Gastroesophageal sphincter (tissue), 4 donors: ENCODE measurements at regions not wholly inside any gene's neighbourhood (a gene's known extent, or its start where the extent isn't known, plus 50 kb on each side); places are given as distances from the start of the nearest gene placed in this dataset.

ENCODE experiments used
- ATAC-seq: fragments of 150-250 bp; one replicate; pipeline ENCODE4 v1.9.1; 2016; ENCODE audit warnings: mild to moderate bottlenecking, moderate library complexity
- H3K27ac ChIP-seq, 4 donors: fragments of 200-600 bp; sonication (generic) in 3 of 4; 1 replicate in 3 of 4; 2 replicates in 1 of 4; pipeline ENCODE4 v1.5.1; 2016 to 2019
- H3K27me3 ChIP-seq: fragments of 200-600 bp; sonication (generic); one replicate; pipeline ENCODE4 v1.5.1; 2019
- H3K36me3 ChIP-seq, 2 donors: fragments of 200-600 bp; sonication (generic); one replicate each; pipeline ENCODE4 v1.5.1; 2019; ENCODE audit warnings: control low read depth in 1 of 2
- H3K4me1 ChIP-seq, 3 donors: fragments of 200-600 bp; sonication (generic); 1 replicate in 2 of 3; 2 replicates in 1 of 3; pipeline ENCODE4 v1.5.1; 2016 to 2019; ENCODE audit warnings: control low read depth in 2 of 3
- H3K4me3 ChIP-seq, 2 donors: fragments of 200-600 bp; sonication (generic); one replicate each; pipeline ENCODE4 v1.5.1; 2019; ENCODE audit warnings: mild to moderate bottlenecking in 1 of 2, moderate library complexity in 1 of 2
- H3K9me3 ChIP-seq, 3 donors: fragments of 200-600 bp; sonication (generic); one replicate each; pipeline ENCODE4 v1.5.1; 2017 to 2019; ENCODE audit warnings: control low read depth in 2 of 3
- EP300 ChIP-seq: sonication (generic); formaldehyde crosslinking; IDR thresholded peaks from one replicate; pipeline ENCODE4 v1.6.1; 2017; ENCODE audit warnings: antibody characterized with exemption, mild to moderate bottlenecking
- POLR2A ChIP-seq, 2 donors: fragments of 450-650 bp; IDR thresholded peaks; one replicate each; pipeline ENCODE4 v1.6.1; 2017; ENCODE audit warnings: antibody characterized with exemption in 2 of 2, mild to moderate bottlenecking in 2 of 2, moderate library complexity in 1 of 2
- POLR2AphosphoS5 ChIP-seq: sonication (generic); formaldehyde crosslinking; IDR thresholded peaks from one replicate; pipeline ENCODE4 v1.6.1; 2017; ENCODE audit warnings: antibody characterized with exemption
- WGBS, 2 donors: methylation state at CpG; one replicate each; pipeline ENCODE4 v1.1.5; 2018; ENCODE audit warnings: low coverage in 1 of 2; 5-methylcytosine and 5-hydroxymethylcytosine counted together
- small RNA-seq, 4 donors: library from RNA; depleted of rRNA; stranded (forward); fragments of <200 nt; gene quantifications; one replicate each; pipeline ENCODE3, GENCODE V24; 2016
- TF ChIP-seq, protein P1 (sequence below), 4 experiments: fragments of 200-600 bp in 2 of 4; fragments of 450-650 bp in 2 of 4; sonication (generic) in 1 of 4; IDR thresholded peaks; one replicate each; pipeline ENCODE4 v1.5.1; 2017 to 2019; ENCODE audit warnings: antibody characterized with exemption in 4 of 4, mild to moderate bottlenecking in 2 of 4, moderate library complexity in 2 of 4

DNA sequence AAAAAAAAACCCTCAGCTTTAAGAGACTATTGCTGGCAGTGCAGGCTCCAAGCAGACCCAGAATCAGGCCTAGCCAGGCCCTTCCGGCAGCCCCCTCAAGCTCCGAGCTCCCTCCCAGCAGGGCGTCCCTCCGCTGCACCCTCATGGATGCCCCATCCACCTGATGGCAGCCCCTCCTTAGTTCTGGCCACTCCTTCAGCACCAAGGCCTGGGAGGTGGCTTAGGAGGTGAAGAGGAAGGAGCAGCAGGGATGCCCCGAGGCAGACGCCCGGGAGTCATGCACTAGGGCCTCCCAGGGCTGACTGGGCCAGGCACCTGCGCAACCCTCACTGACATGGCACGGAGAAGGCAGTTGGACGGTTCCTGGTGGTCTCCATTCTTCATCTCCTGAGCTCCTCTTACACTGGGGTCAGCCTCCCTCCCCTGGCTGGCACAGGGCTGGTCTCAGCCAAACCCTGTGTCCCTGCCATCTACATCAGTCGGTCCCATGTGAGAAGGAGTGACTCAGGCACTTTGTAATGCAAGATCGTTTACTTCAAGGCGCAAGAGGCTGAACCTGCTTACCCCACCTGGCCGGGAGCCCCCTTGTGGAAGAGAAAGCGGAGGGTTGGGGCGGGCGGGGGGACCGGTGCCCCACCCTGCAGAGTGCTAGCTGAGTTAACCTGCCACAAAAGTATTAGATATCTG, 53.5 kb upstream of the ID2 start:
- ATAC-seq = no peak
- TF ChIP-seq EP300 (no peak), POLR2A (IDR thresholded peaks at IDR 0.05) (no peak)
- Histone ChIP-seq H3K27me3 (no peaks in the 10 kb centered on the region), H3K9me3 (no peaks in the 10 kb centered on the region), H3K4me1 (no peaks in the 10 kb centered on the region), H3K36me3 (no peaks in the 10 kb centered on the region), H3K4me3 (no peak overlapping the region), H3K27ac (no peak overlapping the region)
- 82% methylated on average over 9 of the region's 18 CpGs; no CpG with 5 or more reads in 1 of the 2 donors for WGBS, 2 donors

- WGBS, 2 donors = 87% methylated on average over 3 of the region's 6 CpGs; no CpG with 5 or more reads in 1 of the 2 donors
- Histone ChIP-seq H3K27ac (no peak overlapping the region), H3K27me3 (no peaks in the 10 kb centered on the region), H3K4me3 (no peak overlapping the region), H3K9me3 (no peaks in the 10 kb centered on the region), H3K4me1 (no peaks in the 10 kb centered on the region), H3K36me3 (no peaks in the 10 kb centered on the region)
- ATAC-seq = no peak
- TF ChIP-seq, protein P1, sequence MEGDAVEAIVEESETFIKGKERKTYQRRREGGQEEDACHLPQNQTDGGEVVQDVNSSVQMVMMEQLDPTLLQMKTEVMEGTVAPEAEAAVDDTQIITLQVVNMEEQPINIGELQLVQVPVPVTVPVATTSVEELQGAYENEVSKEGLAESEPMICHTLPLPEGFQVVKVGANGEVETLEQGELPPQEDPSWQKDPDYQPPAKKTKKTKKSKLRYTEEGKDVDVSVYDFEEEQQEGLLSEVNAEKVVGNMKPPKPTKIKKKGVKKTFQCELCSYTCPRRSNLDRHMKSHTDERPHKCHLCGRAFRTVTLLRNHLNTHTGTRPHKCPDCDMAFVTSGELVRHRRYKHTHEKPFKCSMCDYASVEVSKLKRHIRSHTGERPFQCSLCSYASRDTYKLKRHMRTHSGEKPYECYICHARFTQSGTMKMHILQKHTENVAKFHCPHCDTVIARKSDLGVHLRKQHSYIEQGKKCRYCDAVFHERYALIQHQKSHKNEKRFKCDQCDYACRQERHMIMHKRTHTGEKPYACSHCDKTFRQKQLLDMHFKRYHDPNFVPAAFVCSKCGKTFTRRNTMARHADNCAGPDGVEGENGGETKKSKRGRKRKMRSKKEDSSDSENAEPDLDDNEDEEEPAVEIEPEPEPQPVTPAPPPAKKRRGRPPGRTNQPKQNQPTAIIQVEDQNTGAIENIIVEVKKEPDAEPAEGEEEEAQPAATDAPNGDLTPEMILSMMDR (IDR thresholded peaks at IDR 0.05) = no peak
Observed at GRCh38 chr2:8628866-8629209, 53.0 kb upstream of the ID2 start.

- Histone ChIP-seq H3K9me3 (no peaks in the 10 kb centered on the region), H3K36me3 (no peaks in the 10 kb centered on the region), H3K27me3 (no peaks in the 10 kb centered on the region), H3K4me3 (no peak overlapping the region), H3K4me1 (no peaks in the 10 kb centered on the region), H3K27ac (no peak overlapping the region)
- ATAC-seq = no peak
- 63% methylated on average over 2 of the region's 4 CpGs; no CpG with 5 or more reads in 1 of the 2 donors for WGBS, 2 donors
- TF ChIP-seq, protein P1 (IDR thresholded peaks at IDR 0.05) = no peak
- TF ChIP-seq POLR2AphosphoS5 (no peak), EP300 (no peak), POLR2A (IDR thresholded peaks at IDR 0.05) (no peak)
Observed at GRCh38 chr2:8629402-8629801, 52.5 kb upstream of the ID2 start.

GRCh38 chr2:8630676-8631464, 51.0 kb upstream of the ID2 start:
- no peaks in the 10 kb centered on the region for H3K36me3 ChIP-seq
- ATAC-seq = no peak
- WGBS, 2 donors = 85% methylated on average over 5 of the region's 21 CpGs; no CpG with 5 or more reads in 1 of the 2 donors
- no peaks in the 10 kb centered on the region for H3K9me3 ChIP-seq
- peaks cover 0 to under 1% (median 0%) of the 10 kb centered on the region in 3 donors for H3K4me1 ChIP-seq
- no peak overlapping the region for H3K27ac ChIP-seq
- H3K27me3 ChIP-seq = no peaks in the 10 kb centered on the region
- TF ChIP-seq POLR2AphosphoS5 (no peak), EP300 (no peak), POLR2A (IDR thresholded peaks at IDR 0.05) (no peak)
- TF ChIP-seq, protein P1 (IDR thresholded peaks at IDR 0.05) = no peak
- H3K4me3 ChIP-seq = no peak overlapping the region

GRCh38 chr2:8631465-8632005, 50.3 kb upstream of the ID2 start:
- Histone ChIP-seq H3K4me3 (no peak overlapping the region), H3K9me3 (no peaks in the 10 kb centered on the region)
- no peak for ATAC-seq

More at GRCh38 chr2:8631465-8632005, 50.3 kb upstream of the ID2 start:
- Histone ChIP-seq H3K36me3 (no peaks in the 10 kb centered on the region), H3K27ac (no peak overlapping the region), H3K27me3 (no peaks in the 10 kb centered on the region), H3K4me1 (peaks cover 0 to 7% (median 1%) of the 10 kb centered on the region in 3 donors)
- no CpG with 5 or more reads among the region's 10 CpGs for WGBS, 2 donors
- no peak for TF ChIP-seq EP300

Small RNA genes lying in the stretch of these regions (small RNA-seq; reads per million reads assigned to genes)
- gene AC092580.3 (0 reads per million in 4 donors), gene RNU6ATAC37P (0 reads per million in 4 donors), gene SNRPEP5 (0 reads per million in 4 donors)
